Activated CD8-positive, alpha-beta memory T cell treated with anti-CD3 and anti-CD28 coated beads, Interleukin-2, amount 50 U/mL, for 1 hour (primary cell): ENCODE measurements at regions not wholly inside any gene's neighbourhood (a gene's known extent, or its start where the extent isn't known, plus 50 kb on each side); places are given as distances from the start of the nearest gene placed in this dataset.

ENCODE experiments used
- DNase-seq: peaks from one replicate; pipeline ENCODE4 v3.0.0-alpha.2; 2020; ENCODE audit errors: extremely low read depth

GRCh38 chr2:83565181-83565580, 893.9 kb downstream of the SUCLG1 start:
- DNase-seq: no peak

- no peak for DNase-seq
Observed at GRCh38 chr2:83561592-83561991, 897.5 kb downstream of the SUCLG1 start.

- DNase-seq: no peak
Observed at GRCh38 chr2:83536556-83536955, 922.5 kb downstream of the SUCLG1 start.

GRCh38 chr2:83534416-83534815, 924.7 kb downstream of the SUCLG1 start:
- no peak for DNase-seq

GRCh38 chr2:83531206-83531826, 927.8 kb downstream of the SUCLG1 start:
- no peak for DNase-seq

GRCh38 chr2:83528767-83529166, 930.3 kb downstream of the SUCLG1 start:
- DNase-seq: no peak

- DNase-seq: no peak
Observed at GRCh38 chr2:83522891-83523493, 936.1 kb downstream of the SUCLG1 start.

GRCh38 chr2:83517727-83518368, 941.2 kb downstream of the SUCLG1 start:
- no peak for DNase-seq

- DNase-seq: no peak
Observed at GRCh38 chr2:83516503-83516902, 942.6 kb downstream of the SUCLG1 start.

GRCh38 chr2:83487451-83487850, 971.6 kb downstream of the SUCLG1 start:
- DNase-seq: no peak

GRCh38 chr2:83481436-83481835, 977.6 kb downstream of the SUCLG1 start:
- DNase-seq: no peak

GRCh38 chr2:83478037-83478436, 981.0 kb downstream of the SUCLG1 start:
- DNase-seq: no peak

- DNase-seq: no peak
Observed at GRCh38 chr2:83475371-83475770, 983.7 kb downstream of the SUCLG1 start.

GRCh38 chr2:83471655-83472054, 987.4 kb downstream of the SUCLG1 start:
- no peak for DNase-seq

GRCh38 chr2:83470928-83471327, 988.2 kb downstream of the SUCLG1 start:
- no peak for DNase-seq

- DNase-seq: no peak
Observed at GRCh38 chr2:83464444-83464843, 994.6 kb downstream of the SUCLG1 start.

GRCh38 chr2:83462881-83463280, 996.2 kb downstream of the SUCLG1 start:
- DNase-seq: no peak

GRCh38 chr2:83461135-83461534, 997.9 kb downstream of the SUCLG1 start:
- DNase-seq: no peak

- DNase-seq: no peak
Observed at GRCh38 chr2:83459456-83459855, 999.6 kb downstream of the SUCLG1 start.

- DNase-seq: no peak
Observed at GRCh38 chr2:83435989-83436388, 1023.1 kb downstream of the SUCLG1 start.

- DNase-seq: no peak
Observed at GRCh38 chr2:83420993-83421392, 1038.1 kb downstream of the SUCLG1 start.

- DNase-seq: no peak
Observed at GRCh38 chr2:83394134-83394904, 1064.8 kb downstream of the SUCLG1 start.

GRCh38 chr2:83388804-83389203, 1070.3 kb downstream of the SUCLG1 start:
- no peak for DNase-seq
